ENCODE measurements at regions not wholly inside any gene's neighbourhood (a gene's known extent, or its start where the extent isn't known, plus 50 kb on each side); places are given as distances from the start of the nearest gene placed in this dataset.

DNA sequence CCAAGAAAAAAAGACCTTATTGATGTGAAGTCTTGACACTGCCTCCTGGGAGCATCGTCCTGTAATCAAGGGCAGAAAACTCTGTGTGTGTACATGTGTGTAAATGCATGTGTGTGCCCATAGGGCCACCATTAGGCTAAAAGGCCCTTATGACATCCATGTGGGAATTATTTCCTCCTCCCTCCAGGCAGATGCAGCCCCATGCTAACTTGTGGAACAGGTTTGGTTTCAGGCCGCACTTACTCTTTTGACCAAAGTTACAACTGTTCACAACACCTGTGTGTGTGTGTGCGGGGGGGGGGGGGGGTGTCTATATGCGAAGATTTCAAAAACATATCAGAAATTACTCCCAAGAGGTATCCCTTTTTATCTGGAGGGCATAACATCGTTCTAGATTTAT is 87.4 kb upstream of the SLC14A2 start:
- TF ChIP-seq, protein P1, sequence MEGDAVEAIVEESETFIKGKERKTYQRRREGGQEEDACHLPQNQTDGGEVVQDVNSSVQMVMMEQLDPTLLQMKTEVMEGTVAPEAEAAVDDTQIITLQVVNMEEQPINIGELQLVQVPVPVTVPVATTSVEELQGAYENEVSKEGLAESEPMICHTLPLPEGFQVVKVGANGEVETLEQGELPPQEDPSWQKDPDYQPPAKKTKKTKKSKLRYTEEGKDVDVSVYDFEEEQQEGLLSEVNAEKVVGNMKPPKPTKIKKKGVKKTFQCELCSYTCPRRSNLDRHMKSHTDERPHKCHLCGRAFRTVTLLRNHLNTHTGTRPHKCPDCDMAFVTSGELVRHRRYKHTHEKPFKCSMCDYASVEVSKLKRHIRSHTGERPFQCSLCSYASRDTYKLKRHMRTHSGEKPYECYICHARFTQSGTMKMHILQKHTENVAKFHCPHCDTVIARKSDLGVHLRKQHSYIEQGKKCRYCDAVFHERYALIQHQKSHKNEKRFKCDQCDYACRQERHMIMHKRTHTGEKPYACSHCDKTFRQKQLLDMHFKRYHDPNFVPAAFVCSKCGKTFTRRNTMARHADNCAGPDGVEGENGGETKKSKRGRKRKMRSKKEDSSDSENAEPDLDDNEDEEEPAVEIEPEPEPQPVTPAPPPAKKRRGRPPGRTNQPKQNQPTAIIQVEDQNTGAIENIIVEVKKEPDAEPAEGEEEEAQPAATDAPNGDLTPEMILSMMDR (IDR thresholded peaks at IDR 0.05; ENCODE audit: insufficient read depth, low read length, missing control alignments), result no peak
- POLR2A ChIA-PET, result no interaction called here
- CTCF ChIA-PET, result interaction anchor here (0.6 to 2.1 kb wide), 3 partner anchors 8 to 385 kb away, joined by 3 to 7 read pairs (median 3); no protein-coding TSS in a partner anchor
- H3K4me3 ChIP-seq (ENCODE audit: low read depth, low read length), result no peak overlapping the region
- no peak for DNase-seq (ENCODE audit: low read depth, low spot score)

DNA sequence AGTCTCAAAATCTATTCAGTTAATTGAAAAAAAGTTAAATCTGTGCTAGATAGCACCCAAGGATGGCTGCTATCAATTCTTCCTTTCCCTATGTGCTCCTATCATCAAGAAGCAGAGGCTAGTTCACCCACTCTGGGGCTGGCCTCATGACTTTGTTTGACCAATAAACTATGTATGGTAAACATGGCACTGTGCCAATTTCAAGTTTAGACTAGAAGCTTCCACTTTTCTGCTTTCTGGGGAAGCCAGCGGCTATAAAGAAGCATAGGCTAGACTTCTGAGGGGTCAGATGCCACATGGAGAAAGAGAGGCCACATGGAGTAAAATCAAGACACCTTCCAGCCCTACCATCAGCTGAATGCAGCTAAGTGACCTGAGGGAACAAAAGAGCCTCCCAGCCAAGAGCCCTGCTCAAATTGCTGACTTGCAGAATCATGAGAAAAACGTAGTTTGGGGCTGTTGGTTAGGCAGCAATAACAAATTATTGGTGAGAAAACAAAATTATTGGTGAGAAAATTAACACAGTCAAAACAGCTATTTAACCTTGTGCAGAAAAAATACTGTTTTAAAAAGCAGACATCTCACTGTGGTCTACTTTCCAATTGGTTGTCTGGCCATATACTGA is 86.5 kb upstream of the SLC14A2 start:
- no peak overlapping the region for H3K4me3 ChIP-seq (ENCODE audit: low read depth, low read length)
- ChIA-PET CTCF (no interaction called here), POLR2A (no interaction called here)
- TF ChIP-seq, protein P1 (IDR thresholded peaks at IDR 0.05; ENCODE audit: insufficient read depth, low read length, missing control alignments), result no peak
- DNase-seq (ENCODE audit: low read depth, low spot score), result no peak

DNA sequence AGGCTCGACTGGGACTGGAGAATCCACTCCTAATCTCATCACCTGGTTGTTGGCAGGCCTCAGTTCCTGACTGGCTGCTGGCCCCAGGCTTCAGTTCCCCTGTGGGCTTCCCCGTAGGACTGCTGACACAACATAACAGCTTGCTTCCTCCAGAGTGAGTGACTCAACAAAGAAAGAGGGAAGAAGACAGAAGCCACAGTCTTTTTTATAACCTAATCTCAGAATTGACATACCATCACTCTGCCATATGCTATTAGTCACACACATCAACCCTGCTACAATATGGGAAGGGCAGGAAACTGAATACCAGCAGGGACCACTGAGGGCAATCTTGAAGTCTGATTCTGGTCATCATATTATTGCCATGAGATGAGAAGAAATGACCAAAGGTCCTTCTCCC is 76.8 kb upstream of the SLC14A2 start:
- DNase-seq (ENCODE audit: low read depth, low spot score), result no peak
- ChIA-PET CTCF (no interaction called here), POLR2A (no interaction called here)
- no peak overlapping the region for H3K4me3 ChIP-seq (ENCODE audit: low read depth, low read length)
- TF ChIP-seq, protein P1 (IDR thresholded peaks at IDR 0.05; ENCODE audit: insufficient read depth, low read length, missing control alignments), result no peak

DNA sequence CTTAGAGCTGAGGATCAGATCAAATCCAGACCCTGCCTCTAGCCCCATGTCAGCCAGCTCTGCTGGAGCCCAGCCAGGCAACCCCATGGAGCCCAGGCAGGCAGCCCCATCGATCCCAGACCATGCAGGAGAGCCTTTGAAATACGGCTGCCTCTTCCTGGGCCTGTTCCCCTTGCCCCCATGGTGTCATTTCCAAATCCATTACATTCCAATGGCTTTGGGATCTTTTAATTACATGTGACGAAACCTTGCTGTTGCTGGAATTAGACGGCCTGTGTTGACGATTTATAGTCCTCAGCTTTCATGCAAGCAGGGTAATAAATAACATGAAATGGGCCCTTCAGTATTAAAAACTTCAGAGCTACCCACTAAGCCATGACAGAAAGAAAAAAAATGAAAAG is 75.8 kb upstream of the SLC14A2 start:
- CTCF ChIA-PET, result no interaction called here
- H3K4me3 ChIP-seq (ENCODE audit: low read depth, low read length), result no peak overlapping the region
- DNase-seq (ENCODE audit: low read depth, low spot score), result no peak
- TF ChIP-seq, protein P1 (IDR thresholded peaks at IDR 0.05; ENCODE audit: insufficient read depth, low read length, missing control alignments), result no peak
- POLR2A ChIA-PET, result interaction anchor here (0.7 kb wide), 1 partner anchor 91 kb away, joined by 3 read pairs; no protein-coding TSS in a partner anchor

DNA sequence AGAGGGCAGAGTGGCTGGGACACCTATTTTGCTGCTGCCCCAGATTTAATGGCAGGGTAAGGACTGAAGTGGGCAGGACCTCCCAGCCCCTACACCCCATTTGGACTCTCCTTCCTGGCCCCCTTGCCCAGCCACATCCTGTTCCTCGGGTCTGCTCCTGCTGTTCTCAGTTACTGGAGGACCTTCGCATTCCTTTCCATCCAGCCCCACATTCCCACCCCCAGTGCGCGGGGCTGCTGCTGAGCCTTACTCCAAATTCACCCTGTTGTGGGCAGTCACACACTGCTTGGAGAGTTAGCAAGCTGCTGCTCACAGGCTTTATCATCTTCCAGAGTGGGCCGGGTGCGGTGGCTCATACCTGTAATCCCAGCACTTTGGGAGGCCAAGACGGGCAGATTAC is 75.2 kb upstream of the SLC14A2 start:
- TF ChIP-seq, protein P1 (IDR thresholded peaks at IDR 0.05; ENCODE audit: insufficient read depth, low read length, missing control alignments), result no peak
- H3K4me3 ChIP-seq (ENCODE audit: low read depth, low read length), result no peak overlapping the region
- ChIA-PET POLR2A (no interaction called here), CTCF (interaction anchor here (0.8 kb wide), 2 partner anchors 11 to 15 kb away, joined by 3 read pairs; no protein-coding TSS in a partner anchor)
- DNase-seq (ENCODE audit: low read depth, low spot score), result no peak

DNA sequence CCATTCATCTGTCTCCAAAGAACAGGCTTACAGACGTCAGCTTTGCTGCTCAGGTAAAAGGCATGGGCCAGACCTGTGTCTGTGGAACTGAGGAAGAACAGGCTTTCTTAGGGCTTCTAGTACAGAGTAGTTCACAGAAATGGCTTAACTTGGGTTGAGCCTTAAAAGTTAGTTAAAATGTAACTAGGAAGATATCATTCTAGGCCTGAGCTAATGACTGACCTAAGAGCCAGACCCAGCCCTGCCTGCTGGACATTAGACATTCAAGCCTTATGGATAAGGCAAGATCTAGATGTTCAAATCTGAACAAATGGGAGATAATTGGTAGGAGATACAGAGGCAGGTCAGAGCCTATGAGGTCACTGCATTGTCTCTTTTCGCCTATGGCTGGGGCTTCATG is 73.9 kb upstream of the SLC14A2 start:
- POLR2A ChIA-PET, result no interaction called here
- TF ChIP-seq, protein P1 (IDR thresholded peaks at IDR 0.05; ENCODE audit: insufficient read depth, low read length, missing control alignments), result no peak
- DNase-seq (ENCODE audit: low read depth, low spot score), result no peak
- no peak overlapping the region for H3K4me3 ChIP-seq (ENCODE audit: low read depth, low read length)
- CTCF ChIA-PET, result no interaction called here

Measured in AG04449 (cell line).